ENCODE measurements at regions not wholly inside any gene's neighbourhood (a gene's known extent, or its start where the extent isn't known, plus 50 kb on each side); places are given as distances from the start of the nearest gene placed in this dataset.

- DNase-seq (ENCODE audit: low read depth) = no peak
Measured at GRCh38 chr4:19786616-19787015, 465.1 kb upstream of the SLIT2 start.

- no peak for DNase-seq (ENCODE audit: low read depth)
Measured at GRCh38 chr4:19783667-19784223, 468.0 kb upstream of the SLIT2 start.

GRCh38 chr4:19780871-19781270 is 470.8 kb upstream of the SLIT2 start:
- no peak for DNase-seq (ENCODE audit: low read depth)

- DNase-seq (ENCODE audit: low read depth) = no peak
Measured at GRCh38 chr4:19776929-19777328, 474.8 kb upstream of the SLIT2 start.

GRCh38 chr4:19776021-19776459 is 475.7 kb upstream of the SLIT2 start:
- DNase-seq (ENCODE audit: low read depth) = no peak

- no peak for DNase-seq (ENCODE audit: low read depth)
Measured at GRCh38 chr4:19774690-19775256, 476.9 kb upstream of the SLIT2 start.

GRCh38 chr4:19772581-19772980 is 479.1 kb upstream of the SLIT2 start:
- DNase-seq (ENCODE audit: low read depth) = no peak

GRCh38 chr4:19756661-19757060 is 495.0 kb upstream of the SLIT2 start:
- DNase-seq (ENCODE audit: low read depth) = no peak

GRCh38 chr4:19752599-19752998 is 499.1 kb upstream of the SLIT2 start:
- DNase-seq (ENCODE audit: low read depth) = no peak

GRCh38 chr4:19748519-19749479 is 502.9 kb upstream of the SLIT2 start:
- no peak for DNase-seq (ENCODE audit: low read depth)

GRCh38 chr4:19746377-19746776 is 505.3 kb upstream of the SLIT2 start:
- no peak for DNase-seq (ENCODE audit: low read depth)

GRCh38 chr4:19743115-19743638 is 508.5 kb upstream of the SLIT2 start:
- no peak for DNase-seq (ENCODE audit: low read depth)

- no peak for DNase-seq (ENCODE audit: low read depth)
Measured at GRCh38 chr4:19739101-19739651, 512.5 kb upstream of the SLIT2 start.

- no peak for DNase-seq (ENCODE audit: low read depth)
Measured at GRCh38 chr4:19736968-19737756, 514.5 kb upstream of the SLIT2 start.

GRCh38 chr4:19735012-19735411 is 516.7 kb upstream of the SLIT2 start:
- no peak for DNase-seq (ENCODE audit: low read depth)

- no peak for DNase-seq (ENCODE audit: low read depth)
Measured at GRCh38 chr4:19729886-19730651, 521.6 kb upstream of the SLIT2 start.

GRCh38 chr4:19728773-19729172 is 522.9 kb upstream of the SLIT2 start:
- DNase-seq (ENCODE audit: low read depth) = no peak

GRCh38 chr4:19727141-19727540 is 524.6 kb upstream of the SLIT2 start:
- no peak for DNase-seq (ENCODE audit: low read depth)

GRCh38 chr4:19725130-19725529 is 526.6 kb upstream of the SLIT2 start:
- DNase-seq (ENCODE audit: low read depth) = no peak

- DNase-seq (ENCODE audit: low read depth) = no peak
Measured at GRCh38 chr4:19722404-19722803, 529.3 kb upstream of the SLIT2 start.

GRCh38 chr4:19721587-19721986 is 530.1 kb upstream of the SLIT2 start:
- DNase-seq (ENCODE audit: low read depth) = no peak
